Calu3 (cell line): ENCODE measurements at regions not wholly inside any gene's neighbourhood (a gene's known extent, or its start where the extent isn't known, plus 50 kb on each side); places are given as distances from the start of the nearest gene placed in this dataset.

Experiments used
- BruUV-seq: library from RNA; stranded (reverse); fragments of 400-500 nt; replicated peaks from 2 replicates; lab custom pipeline; 2021; lab: Mats Ljungman, UMichigan
- CTCF ChIA-PET: fragments of 300-600 bp; sonication (Branson Sonifier 250); formaldehyde crosslinking; loops from one replicate; lab custom pipeline; 2022; ENCODE audit warnings: antibody characterized with exemption; lab: Charles Lee
- DNase-seq: peaks from one replicate; pipeline ENCODE4 v3.0.0; 2022
- H3K27ac Mint-ChIP-seq: one replicate; pipeline ENCODE4 v1.8.0; 2022; ENCODE audit warnings: mixed read lengths; ENCODE audit not compliant: unreplicated experiment
- H3K27me3 Mint-ChIP-seq: one replicate; pipeline ENCODE4 v1.8.0; 2022; ENCODE audit warnings: mixed read lengths; ENCODE audit not compliant: unreplicated experiment
- H3K36me3 Mint-ChIP-seq: one replicate; pipeline ENCODE4 v1.8.0; 2022; ENCODE audit warnings: mild to moderate bottlenecking, moderate library complexity, mixed read lengths; ENCODE audit not compliant: insufficient read depth, unreplicated experiment
- H3K4me1 Mint-ChIP-seq: one replicate; pipeline ENCODE4 v1.8.0; 2022; ENCODE audit warnings: mild to moderate bottlenecking, low read depth, mixed read lengths; ENCODE audit not compliant: unreplicated experiment
- H3K4me3 Mint-ChIP-seq: one replicate; pipeline ENCODE4 v1.8.0; 2022; ENCODE audit warnings: mild to moderate bottlenecking, low read depth, moderate library complexity, mixed read lengths; ENCODE audit not compliant: unreplicated experiment
- H3K9me3 Mint-ChIP-seq: one replicate; pipeline ENCODE4 v1.8.0; 2022; ENCODE audit warnings: low read depth, mixed read lengths; ENCODE audit not compliant: unreplicated experiment
- CTCF ChIP-seq: fragments of 200-600 bp; IDR thresholded peaks from one replicate; pipeline ENCODE4 v1.8.0; 2022; ENCODE audit warnings: antibody characterized with exemption; ENCODE audit not compliant: unreplicated experiment
- intact Hi-C: fragments of 100-400 bp; cut with micrococcal nuclease; formaldehyde crosslinking; loops from one replicate; pipeline ENCODE4 v1.10.0; 2022; ENCODE audit not compliant: unreplicated experiment

- H3K27ac Mint-ChIP-seq = no peak overlapping the region
- no peak for DNase-seq
- CTCF ChIA-PET = no interaction called here
- BruUV-seq = no TSS peak
- TF ChIP-seq CTCF = no peak
- intact Hi-C loops = loop anchor here (2.0 to 5.0 kb wide), 2 partner anchors 98 to 289 kb away; no protein-coding TSS in a partner anchor
- peaks cover 4% of the 10 kb centered on the region for H3K36me3 Mint-ChIP-seq
- peaks cover 13% of the 10 kb centered on the region for H3K4me1 Mint-ChIP-seq
- H3K27me3 Mint-ChIP-seq = no peaks in the 10 kb centered on the region
- no peak overlapping the region for H3K4me3 Mint-ChIP-seq
- peaks cover 3% of the 10 kb centered on the region for H3K9me3 Mint-ChIP-seq
These were observed 400.2 kb upstream of the ATP11B start for GRCh38 chr3:182393151-182393550.

- CTCF ChIA-PET = interaction anchor here (0.7 kb wide), 1 partner anchor 18 kb away, joined by 3 read pairs; no protein-coding TSS in a partner anchor
- DNase-seq = no peak
- Mint-ChIP-seq H3K4me1 (peaks cover 8% of the 10 kb centered on the region), H3K4me3 (no peak overlapping the region), H3K27ac (no peak overlapping the region), H3K36me3 (peaks cover 4% of the 10 kb centered on the region), H3K9me3 (peaks cover 3% of the 10 kb centered on the region), H3K27me3 (no peaks in the 10 kb centered on the region)
- intact Hi-C loops = loop anchor here (2.0 to 5.0 kb wide), 2 partner anchors 97 to 288 kb away; no protein-coding TSS in a partner anchor
- no TSS peak for BruUV-seq
- TF ChIP-seq CTCF = no peak
These were observed 399.4 kb upstream of the ATP11B start for GRCh38 chr3:182393830-182394367.

- Mint-ChIP-seq H3K9me3 (peaks cover 3% of the 10 kb centered on the region), H3K27me3 (no peaks in the 10 kb centered on the region), H3K4me3 (no peak overlapping the region), H3K36me3 (no peaks in the 10 kb centered on the region), H3K4me1 (no peaks in the 10 kb centered on the region), H3K27ac (no peak overlapping the region)
- intact Hi-C loops = no loop called here
- CTCF ChIA-PET = no interaction called here
- no TSS peak for BruUV-seq
- no peak for DNase-seq
- TF ChIP-seq CTCF = no peak
These were observed 396.1 kb upstream of the ATP11B start for GRCh38 chr3:182397164-182397563.

GRCh38 chr3:182399978-182400737, 393.1 kb upstream of the ATP11B start:
- Mint-ChIP-seq H3K27ac (no peak overlapping the region), H3K9me3 (peaks cover 3% of the 10 kb centered on the region), H3K36me3 (no peaks in the 10 kb centered on the region), H3K4me1 (no peaks in the 10 kb centered on the region), H3K4me3 (no peak overlapping the region), H3K27me3 (no peaks in the 10 kb centered on the region)
- DNase-seq = no peak
- intact Hi-C loops = no loop called here
- CTCF ChIA-PET = interaction anchor here (1.0 kb wide), 1 partner anchor 105 kb away, joined by 3 read pairs; no protein-coding TSS in a partner anchor
- no peak for TF ChIP-seq CTCF
- BruUV-seq = no TSS peak
